ENCODE measurements at regions not wholly inside any gene's neighbourhood (a gene's known extent, or its start where the extent isn't known, plus 50 kb on each side); places are given as distances from the start of the nearest gene placed in this dataset.
A peak's percentile ranks its signal among the peaks of the same experiment; 100 is the strongest.
"Not testable (repeated sequence)": the region's sequence is repeated elsewhere in the genome, so short reads cannot be mapped to it uniquely, and the experiment has no call there.

DNA sequence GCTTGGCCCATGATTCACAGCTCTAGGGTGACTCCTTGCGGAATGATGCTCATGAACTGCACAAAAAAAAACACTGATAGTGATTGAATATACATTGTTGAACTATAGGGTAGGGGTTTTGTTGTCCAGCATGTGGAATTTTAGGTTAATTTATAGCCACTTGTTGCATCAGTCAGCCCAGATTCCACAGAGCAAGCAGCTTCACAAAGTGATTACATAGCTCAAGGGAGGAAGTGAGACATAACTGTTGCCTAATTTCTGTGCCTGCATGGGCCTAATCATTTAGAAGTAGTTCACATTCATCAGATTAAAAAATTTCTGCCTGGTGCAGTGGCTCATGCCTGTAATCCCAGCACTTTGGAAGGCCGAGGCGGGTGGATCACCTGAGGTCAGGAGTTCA is 142.2 kb upstream of the ZNF722 start:
- not testable (repeated sequence) for H3K27ac Mint-ChIP-seq, H3K4me3 Mint-ChIP-seq, H3K4me1 Mint-ChIP-seq, H3K27me3 Mint-ChIP-seq, H3K36me3 Mint-ChIP-seq
- peaks cover 16% of the 10 kb centered on the region for H3K9me3 Mint-ChIP-seq

DNA sequence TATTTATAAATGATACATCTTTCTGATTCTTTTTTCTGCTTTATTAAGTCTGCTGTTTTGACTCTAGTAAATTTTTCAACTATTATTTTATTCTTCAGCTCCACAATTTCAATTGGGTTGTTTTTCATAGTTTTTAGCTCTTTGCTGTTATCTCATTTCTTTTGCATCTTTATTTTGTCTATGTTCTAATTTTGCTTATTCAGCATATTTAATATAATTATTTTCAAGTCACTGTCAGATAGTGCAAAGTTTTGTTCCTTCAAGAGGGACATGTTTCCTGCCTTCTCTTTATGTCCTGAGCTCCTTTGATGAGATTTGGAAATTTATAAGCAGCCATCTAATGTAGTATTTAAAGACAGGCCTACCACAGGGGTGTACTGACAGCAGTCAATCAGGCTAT is 131.5 kb upstream of the ZNF722 start:
- Mint-ChIP-seq H3K36me3 (peaks cover 5% of the 10 kb centered on the region), H3K9me3 (peaks cover 19% of the 10 kb centered on the region), H3K27me3 (no peaks in the 10 kb centered on the region), H3K4me1 (no peaks in the 10 kb centered on the region), H3K4me3 (no peak overlapping the region), H3K27ac (no peak overlapping the region)

DNA sequence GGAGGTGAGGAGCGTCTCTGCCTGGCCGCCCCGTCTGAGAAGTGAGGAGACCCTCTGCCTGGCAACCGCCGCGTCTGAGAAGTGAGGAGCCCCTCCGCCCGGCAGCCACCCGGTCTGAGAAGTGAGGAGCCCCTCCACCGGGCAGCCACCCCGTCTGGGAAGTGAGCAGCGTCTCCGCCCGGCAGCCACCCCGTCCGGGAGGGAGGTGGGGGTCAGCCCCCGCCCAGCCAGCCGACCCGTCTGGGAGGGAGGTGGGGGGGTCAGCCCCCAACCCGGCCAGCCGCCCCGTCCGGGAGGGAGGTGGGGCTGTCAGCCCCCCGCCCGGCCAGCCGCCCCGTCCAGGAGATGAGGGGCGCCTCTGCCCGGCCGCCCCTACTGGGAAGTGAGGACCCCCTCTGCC is 124.4 kb upstream of the ZNF722 start:
- H3K4me1 Mint-ChIP-seq, H3K9me3 Mint-ChIP-seq, H3K27me3 Mint-ChIP-seq, H3K4me3 Mint-ChIP-seq, H3K27ac Mint-ChIP-seq, H3K36me3 Mint-ChIP-seq: not testable (repeated sequence)

DNA sequence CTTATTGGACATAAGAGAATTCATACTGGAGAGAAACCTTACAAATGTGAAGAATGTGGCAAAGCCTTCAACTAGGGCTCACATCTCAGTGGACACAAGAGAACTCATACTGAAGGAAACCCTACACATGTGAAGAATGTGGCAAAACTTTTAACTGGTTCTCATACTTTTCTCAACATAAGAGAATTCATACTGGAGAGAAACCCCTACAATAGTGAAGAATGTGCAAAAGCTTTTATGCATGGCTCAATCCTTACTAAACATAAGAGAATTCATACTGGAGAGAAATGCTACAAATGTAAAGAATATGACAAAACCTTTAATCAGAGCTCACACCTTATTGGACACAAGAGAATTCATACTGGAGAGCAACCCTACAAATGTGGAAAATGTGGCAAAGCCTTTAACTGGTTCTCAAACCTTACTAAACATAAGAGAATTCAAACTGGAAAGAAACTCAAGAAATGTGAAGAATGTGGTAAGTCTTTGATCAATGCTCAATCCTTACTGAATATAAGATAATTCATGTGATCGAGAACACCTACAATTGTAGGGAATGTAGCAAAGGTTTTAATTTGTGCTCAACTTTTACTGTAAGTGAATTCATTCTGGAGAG is 121.8 kb upstream of the ZNF722 start:
- Mint-ChIP-seq H3K4me1 (no peaks in the 10 kb centered on the region), H3K27me3 (no peaks in the 10 kb centered on the region), H3K27ac (no peak overlapping the region), H3K9me3 (peaks cover 10% of the 10 kb centered on the region), H3K36me3 (peaks cover 10% of the 10 kb centered on the region), H3K4me3 (no peak overlapping the region)

DNA sequence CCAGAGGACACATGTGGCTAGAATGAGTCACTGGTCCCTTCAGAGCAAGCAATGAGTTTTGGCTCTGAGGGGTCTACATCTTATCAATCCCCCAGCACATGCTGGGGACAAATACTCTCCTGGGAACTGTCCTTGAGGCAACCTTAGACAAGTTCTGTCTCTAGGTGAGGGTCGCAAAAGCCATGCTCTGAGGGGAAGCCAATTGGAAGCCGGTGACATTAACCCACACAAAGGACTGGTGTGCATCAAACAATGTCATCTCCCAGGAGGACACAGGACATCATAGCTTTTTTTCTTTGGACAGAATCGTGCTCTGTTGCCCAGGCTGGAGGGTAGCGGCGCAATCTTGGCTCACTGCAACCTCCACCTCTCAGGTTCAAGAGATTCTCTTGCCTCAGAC is 111.6 kb upstream of the ZNF722 start:
- Mint-ChIP-seq H3K4me1 (no peaks in the 10 kb centered on the region), H3K9me3 (peaks cover 15% of the 10 kb centered on the region), H3K4me3 (no peak overlapping the region), H3K27ac (no peak overlapping the region), H3K36me3 (peaks cover 2% of the 10 kb centered on the region), H3K27me3 (no peaks in the 10 kb centered on the region)

DNA sequence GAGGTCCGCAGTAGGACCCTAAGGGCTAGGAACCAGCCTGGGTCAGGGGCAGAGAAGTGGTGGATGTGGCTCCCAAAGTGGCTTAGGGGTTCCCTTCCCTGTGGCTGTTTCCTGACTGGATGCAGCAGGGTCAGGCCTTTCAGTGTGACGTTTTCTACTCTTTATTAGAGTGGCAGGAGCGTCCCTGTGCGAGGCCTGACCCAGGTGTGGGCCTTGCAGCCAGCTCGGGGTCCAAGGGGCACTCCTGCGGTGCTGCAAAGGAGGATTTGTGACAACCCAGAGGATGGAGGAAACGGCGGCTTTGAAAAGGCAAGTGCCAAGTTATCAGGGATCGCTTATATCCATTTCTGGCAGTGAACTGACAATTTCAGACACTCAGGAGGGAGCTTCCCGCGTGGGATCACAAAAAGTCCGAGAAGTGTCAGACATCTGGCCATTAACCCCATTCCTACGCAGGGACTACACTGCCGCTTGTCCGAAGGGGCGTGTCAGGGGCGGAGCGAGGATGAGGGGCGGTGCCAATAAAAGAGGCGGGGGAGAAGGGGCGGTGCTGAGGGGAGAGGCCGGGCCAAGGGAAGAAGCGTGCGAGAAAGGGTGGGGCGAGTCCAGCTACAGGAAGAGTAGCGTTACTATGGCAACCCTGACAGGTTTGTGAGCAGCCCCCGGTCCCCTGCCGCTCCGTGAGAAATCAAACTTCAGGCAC is 98.8 kb upstream of the ZNF722 start:
- Mint-ChIP-seq H3K27me3 (no peaks in the 10 kb centered on the region), H3K4me1 (no peaks in the 10 kb centered on the region)

DNA sequence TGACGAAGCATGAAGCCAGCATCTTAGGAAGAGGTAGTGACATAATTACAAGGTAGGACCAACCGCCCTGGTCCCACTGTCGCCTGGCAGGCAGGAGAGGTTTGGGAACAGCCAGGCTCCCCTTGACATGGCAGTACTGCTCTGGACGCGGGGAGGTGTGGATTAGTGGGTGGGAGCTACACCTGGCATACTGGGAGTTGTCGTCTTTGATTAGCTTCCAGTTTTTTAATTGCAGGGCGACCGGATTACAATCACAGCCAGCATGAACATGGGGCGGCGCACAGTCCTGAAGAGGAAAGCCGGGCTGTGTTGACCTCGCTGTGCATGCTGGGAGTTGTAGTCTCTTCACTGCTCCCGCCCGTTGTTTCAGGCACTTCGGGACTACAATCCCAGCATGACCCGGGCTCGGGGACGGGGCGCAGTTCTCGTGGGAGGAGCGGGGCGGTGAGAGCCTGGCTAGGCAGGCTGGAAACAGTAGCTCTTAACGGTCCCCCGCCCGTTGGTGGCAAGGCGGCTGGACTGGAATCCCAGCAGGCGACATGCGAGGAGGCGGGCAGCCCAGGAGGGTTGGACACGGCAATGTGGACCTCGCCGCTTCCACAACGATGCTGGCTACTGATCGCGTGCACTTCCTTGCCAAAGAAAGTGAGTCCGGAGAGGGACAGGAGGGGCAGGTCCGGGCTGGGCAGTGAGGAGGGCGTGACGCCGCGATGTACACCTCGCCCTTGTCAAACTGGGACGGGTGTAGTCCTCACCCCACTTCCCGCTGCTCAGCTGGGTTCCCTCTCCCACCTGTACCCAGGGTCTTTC is 98.0 kb upstream of the ZNF722 start:
- peaks cover 16% of the 10 kb centered on the region for H3K9me3 Mint-ChIP-seq
- peaks cover 4% of the 10 kb centered on the region for H3K36me3 Mint-ChIP-seq
- no peaks in the 10 kb centered on the region for H3K27me3 Mint-ChIP-seq
- H3K27ac Mint-ChIP-seq: peak overlapping the region; percentile 95
- H3K4me1 Mint-ChIP-seq: no peaks in the 10 kb centered on the region
- H3K4me3 Mint-ChIP-seq: peak overlapping the region; percentile 96

More for the DNA sequence above, 98.8 kb upstream of the ZNF722 start:
- H3K27ac Mint-ChIP-seq: peak overlapping the region; percentile 95
- peaks cover 14% of the 10 kb centered on the region for H3K9me3 Mint-ChIP-seq
- peak overlapping the region; percentile 96 for H3K4me3 Mint-ChIP-seq
- peaks cover 2% of the 10 kb centered on the region for H3K36me3 Mint-ChIP-seq

DNA sequence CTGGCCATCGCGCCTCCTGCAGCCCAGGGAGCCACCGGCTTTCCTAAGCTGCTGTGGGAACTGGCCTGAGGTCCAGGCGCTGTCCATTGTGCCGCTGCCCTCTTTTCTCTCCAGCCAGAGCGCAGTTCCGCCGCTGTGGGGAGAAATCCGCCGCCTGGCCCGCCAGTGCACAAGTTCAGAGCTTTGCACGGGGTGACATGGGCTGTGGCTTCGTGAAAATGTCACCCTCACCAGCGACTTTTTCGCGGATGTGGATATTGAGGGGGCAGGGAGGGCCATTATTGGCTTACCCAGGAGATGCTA is 97.5 kb upstream of the ZNF722 start:
- H3K9me3 Mint-ChIP-seq: peaks cover 19% of the 10 kb centered on the region
- not testable (repeated sequence) for H3K4me1 Mint-ChIP-seq, H3K36me3 Mint-ChIP-seq, H3K27me3 Mint-ChIP-seq, H3K27ac Mint-ChIP-seq
- peak overlapping the region; percentile 96 for H3K4me3 Mint-ChIP-seq

DNA sequence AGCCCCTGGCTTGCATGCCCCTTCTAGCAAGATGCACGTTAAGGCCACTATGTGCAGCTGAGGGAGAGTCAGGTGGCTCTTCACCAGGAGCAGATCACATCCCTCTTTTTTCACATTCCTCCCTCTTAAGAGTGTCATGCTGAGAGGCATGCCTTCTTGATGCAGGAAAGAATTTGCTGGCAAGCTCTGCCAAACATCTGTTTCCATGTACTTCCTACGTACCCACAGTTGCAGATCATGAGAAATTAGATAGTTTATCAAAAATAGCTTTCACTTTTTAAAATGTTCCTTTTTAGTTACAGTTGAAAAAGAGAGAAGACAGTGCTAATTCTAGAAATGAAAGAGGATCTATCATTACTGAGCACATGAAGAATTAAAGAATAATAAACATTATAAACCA is 79.7 kb upstream of the ZNF722 start:
- H3K4me3 Mint-ChIP-seq: no peak overlapping the region
- H3K36me3 Mint-ChIP-seq: peaks cover 19% of the 10 kb centered on the region
- H3K4me1 Mint-ChIP-seq: no peaks in the 10 kb centered on the region
- peaks cover 9% of the 10 kb centered on the region for H3K9me3 Mint-ChIP-seq
- no peaks in the 10 kb centered on the region for H3K27me3 Mint-ChIP-seq
- no peak overlapping the region for H3K27ac Mint-ChIP-seq

DNA sequence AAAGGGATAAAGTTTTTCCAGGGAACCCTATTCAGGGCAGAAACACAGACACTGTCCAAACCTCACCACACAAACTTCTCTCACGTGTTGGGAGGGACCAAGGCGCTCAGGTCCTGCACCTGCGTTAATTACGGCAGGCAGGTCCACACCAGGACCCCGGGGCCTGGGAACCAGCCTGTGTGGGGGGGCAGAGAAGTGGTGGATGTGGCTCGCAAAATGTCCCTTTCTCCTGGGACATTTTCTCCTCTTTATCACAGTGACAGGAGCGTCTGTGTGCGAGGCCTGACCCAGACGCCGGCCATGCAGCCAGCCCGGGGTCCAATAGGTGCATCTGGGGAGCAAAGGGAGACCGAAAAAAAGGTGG is 73.4 kb upstream of the ZNF722 start:
- peaks cover 5% of the 10 kb centered on the region for H3K36me3 Mint-ChIP-seq
- H3K4me3 Mint-ChIP-seq: peak overlapping the region; percentile 97
- no peaks in the 10 kb centered on the region for H3K27me3 Mint-ChIP-seq
- peak overlapping the region; percentile 87 for H3K27ac Mint-ChIP-seq
- peaks cover 16% of the 10 kb centered on the region for H3K4me1 Mint-ChIP-seq
- peaks cover 9% of the 10 kb centered on the region for H3K9me3 Mint-ChIP-seq

DNA sequence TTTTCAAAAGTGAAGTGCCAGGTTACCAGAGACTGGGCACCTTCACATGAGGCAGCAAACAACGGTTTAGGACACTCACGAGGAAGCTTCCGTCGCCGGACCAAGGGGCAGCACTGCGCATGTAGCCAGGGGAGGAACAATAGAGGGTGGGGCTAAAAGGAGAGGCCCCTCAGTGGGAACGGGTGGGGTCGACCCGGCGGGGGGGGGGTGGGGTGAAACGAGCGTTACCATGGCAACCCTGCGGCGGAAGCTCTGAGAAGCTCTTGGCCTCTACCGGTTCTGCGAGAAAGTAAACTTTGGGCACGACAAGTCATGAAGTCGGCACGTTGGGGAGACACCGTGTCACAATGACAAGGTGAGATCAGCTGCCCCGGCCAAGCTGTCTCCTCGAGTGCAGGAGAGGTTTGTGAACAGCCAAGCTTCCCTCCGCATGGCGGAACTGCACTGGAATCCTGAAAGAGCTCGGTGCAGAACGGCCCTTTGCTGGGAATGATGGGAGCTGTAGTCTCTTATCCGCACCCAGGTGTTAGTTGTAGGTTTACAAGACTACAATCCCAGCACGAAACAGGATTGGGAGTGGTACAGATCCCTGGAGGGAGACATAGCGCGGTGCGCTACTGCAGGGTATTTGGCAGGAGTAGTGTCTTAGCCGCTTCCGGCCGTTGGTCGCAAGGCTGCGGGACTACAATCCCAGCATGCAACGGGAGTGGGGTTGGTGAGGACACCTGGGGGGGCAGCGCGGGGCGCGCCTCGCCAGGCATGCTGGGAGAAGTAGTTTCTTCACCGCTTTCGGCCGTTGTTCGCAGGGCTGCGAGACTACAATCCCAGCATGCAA is 72.8 kb upstream of the ZNF722 start:
- H3K36me3 Mint-ChIP-seq: peaks cover 3% of the 10 kb centered on the region
- peaks cover 16% of the 10 kb centered on the region for H3K4me1 Mint-ChIP-seq
- H3K27ac Mint-ChIP-seq: peak overlapping the region; percentile 98
- peak overlapping the region; percentile 97 for H3K4me3 Mint-ChIP-seq
- no peaks in the 10 kb centered on the region for H3K27me3 Mint-ChIP-seq
- peaks cover 7% of the 10 kb centered on the region for H3K9me3 Mint-ChIP-seq

DNA sequence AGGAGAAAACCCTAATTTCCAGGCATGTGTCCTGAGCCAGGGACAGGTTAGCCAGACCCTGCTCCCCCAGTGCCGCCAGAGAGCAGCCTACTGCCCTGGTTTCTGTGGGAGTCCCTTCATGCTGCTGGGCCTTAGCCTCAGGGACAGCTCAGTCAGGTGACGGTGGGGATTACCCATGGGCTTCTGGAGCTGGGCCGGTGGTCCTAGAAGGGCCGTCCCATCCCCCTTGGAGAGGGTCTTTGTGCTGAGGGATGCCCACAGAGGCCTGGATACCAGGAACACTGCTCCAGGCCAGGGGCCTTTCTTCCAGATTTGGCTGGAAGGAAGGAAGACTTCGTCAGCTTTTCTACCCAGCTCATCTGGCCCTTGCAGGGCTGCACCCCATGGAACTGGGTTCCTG is 71.4 kb upstream of the ZNF722 start:
- Mint-ChIP-seq H3K27me3 (no peaks in the 10 kb centered on the region), H3K27ac (no peak overlapping the region), H3K4me1 (peaks cover 16% of the 10 kb centered on the region), H3K4me3 (peak overlapping the region; percentile 97), H3K9me3 (peaks cover 6% of the 10 kb centered on the region), H3K36me3 (no peaks in the 10 kb centered on the region)

DNA sequence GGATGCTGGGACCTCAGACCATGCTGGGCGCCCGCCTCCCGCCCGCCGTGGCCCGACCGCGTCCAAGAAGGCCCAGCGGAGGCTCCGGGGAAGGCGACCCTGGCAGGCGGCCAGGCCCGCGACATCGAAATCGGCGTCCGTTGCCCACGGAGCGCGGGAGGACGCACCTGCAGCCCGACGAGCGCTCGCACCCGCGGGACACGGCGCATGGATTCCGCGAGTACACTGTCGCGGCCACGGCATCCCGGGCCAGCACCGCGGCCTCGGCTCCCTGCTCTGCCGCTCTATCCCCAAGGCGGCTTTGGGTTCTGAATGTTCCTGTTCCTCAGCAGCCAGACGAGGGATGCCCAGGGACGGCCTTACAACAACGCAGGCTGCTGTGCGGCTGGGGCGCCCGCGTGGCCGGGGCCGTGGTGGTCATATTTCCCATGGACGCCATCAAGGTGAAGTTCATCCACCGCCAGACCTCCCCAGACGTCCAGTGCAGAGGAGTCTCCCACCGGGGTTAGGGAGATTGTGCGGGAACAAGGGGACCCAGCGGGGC is 67.5 kb upstream of the ZNF722 start:
- peaks cover 2% of the 10 kb centered on the region for H3K27me3 Mint-ChIP-seq
- no peak overlapping the region for H3K27ac Mint-ChIP-seq
- peaks cover 3% of the 10 kb centered on the region for H3K4me1 Mint-ChIP-seq
- no peak overlapping the region for H3K4me3 Mint-ChIP-seq
- H3K9me3 Mint-ChIP-seq: peaks cover 6% of the 10 kb centered on the region
- H3K36me3 Mint-ChIP-seq: no peaks in the 10 kb centered on the region

DNA sequence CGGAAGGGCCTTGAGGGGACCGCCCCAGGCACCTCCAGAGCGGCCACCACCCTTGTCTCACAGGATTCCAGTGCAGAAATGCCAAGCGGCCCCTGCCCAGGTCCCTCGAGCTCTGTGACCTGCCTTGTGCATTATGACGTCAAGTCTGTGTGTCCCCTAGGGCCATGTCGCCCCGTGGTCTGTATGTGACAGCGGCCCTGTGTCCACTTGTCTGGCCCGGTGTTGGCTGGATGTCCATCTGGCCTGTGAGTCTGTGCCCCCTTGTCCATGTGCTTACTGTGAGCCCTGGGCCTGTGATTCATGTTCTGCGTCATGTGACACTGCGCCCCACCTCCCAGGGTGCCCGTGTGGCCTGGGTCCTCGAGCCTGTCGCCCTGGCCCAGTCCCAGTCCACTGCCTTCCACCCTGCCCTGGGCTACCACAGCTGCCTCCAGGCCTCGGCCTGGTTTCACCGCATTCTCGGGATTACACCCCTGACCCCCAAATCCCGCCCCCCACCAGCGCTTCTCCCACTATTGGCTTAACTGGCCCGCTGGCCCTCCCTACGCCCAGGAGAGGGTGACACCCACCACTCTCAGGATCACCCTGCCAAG is 66.6 kb upstream of the ZNF722 start:
- Mint-ChIP-seq H3K4me3 (no peak overlapping the region), H3K27ac (no peak overlapping the region), H3K9me3 (peaks cover 6% of the 10 kb centered on the region), H3K27me3 (peaks cover 2% of the 10 kb centered on the region), H3K36me3 (no peaks in the 10 kb centered on the region), H3K4me1 (no peaks in the 10 kb centered on the region)
